ENCODE measurements at regions not wholly inside any gene's neighbourhood (a gene's known extent, or its start where the extent isn't known, plus 50 kb on each side); places are given as distances from the start of the nearest gene placed in this dataset.

GRCh38 chr21:38945545-38946245, 140.0 kb downstream of the ETS2 start:
- no peak for DNase-seq (ENCODE audit: low read depth in 3 of 3, low spot score in 2 of 3)

DNA sequence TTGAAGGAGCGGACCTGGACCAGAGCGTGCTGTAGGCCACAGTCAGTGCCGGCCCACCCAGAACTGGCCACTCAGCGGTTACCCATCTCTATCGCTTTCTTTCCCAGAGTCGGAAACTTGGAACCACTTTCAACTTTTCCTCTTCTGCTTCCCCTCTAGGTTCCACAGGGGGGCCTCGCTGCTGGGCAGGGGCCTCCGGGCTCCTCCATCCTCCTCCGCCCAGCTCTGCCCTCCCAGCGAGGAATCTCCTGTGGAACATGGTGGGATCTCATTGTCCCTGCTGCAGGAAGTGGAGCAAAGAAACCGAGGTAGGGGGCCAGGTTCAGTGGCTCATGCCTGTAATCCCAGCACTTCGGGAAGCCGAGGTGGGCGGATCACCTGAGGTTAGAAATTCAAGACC, 139.2 kb downstream of the ETS2 start:
- DNase-seq (ENCODE audit: low read depth in 3 of 3, low spot score in 2 of 3) = no peak

DNA sequence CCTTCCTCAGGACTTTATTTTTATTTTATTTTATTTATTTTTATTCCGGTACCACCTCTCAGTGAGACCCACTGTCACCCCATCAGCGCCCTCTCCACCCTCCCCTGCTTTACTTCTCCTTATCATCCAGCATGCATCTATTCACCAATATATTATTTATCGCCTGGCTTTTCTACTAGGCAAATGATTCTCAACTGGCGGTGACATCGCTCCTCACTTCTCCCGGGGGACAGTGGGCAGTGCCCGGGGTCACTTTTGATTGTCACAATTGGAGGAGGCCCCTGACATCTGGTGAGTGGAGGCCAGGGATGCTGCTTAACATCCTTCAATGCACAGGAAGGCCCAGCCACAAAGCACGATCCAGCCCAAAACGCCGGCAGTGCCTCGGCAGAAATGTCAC, 138.7 kb downstream of the ETS2 start:
- no peak for DNase-seq (ENCODE audit: low read depth in 3 of 3, low spot score in 2 of 3)

- DNase-seq (ENCODE audit: low read depth in 3 of 3, low spot score in 2 of 3) = no peak
Measured at GRCh38 chr21:38942748-38943211, 137.1 kb downstream of the ETS2 start.

GRCh38 chr21:38938769-38939168, 133.0 kb downstream of the ETS2 start:
- no peak for DNase-seq (ENCODE audit: low read depth in 3 of 3, low spot score in 2 of 3)

- no peak for DNase-seq (ENCODE audit: low read depth in 3 of 3, low spot score in 2 of 3)
Measured at GRCh38 chr21:38938343-38938742, 132.6 kb downstream of the ETS2 start.

DNA sequence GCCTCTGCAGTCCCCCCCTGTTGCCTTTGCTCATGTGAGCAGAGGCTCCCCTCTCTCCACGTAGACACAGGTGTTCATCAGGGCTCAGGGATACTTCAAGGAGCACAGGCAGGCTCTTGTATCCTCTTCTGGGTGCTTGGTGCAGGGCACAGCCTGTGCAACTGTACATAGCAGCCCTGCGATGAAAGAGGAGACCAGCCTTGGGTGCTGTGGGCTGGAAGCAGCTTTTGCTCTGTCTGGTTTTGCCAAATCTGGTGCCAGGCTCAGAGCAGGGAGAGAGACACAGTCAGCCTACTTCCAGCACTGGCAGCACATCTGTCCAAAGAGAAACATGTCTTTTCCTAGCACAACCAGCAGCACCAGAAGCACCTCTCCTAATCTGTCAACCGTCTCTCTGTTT, 132.1 kb downstream of the ETS2 start:
- no peak for DNase-seq (ENCODE audit: low read depth in 3 of 3, low spot score in 2 of 3)

DNA sequence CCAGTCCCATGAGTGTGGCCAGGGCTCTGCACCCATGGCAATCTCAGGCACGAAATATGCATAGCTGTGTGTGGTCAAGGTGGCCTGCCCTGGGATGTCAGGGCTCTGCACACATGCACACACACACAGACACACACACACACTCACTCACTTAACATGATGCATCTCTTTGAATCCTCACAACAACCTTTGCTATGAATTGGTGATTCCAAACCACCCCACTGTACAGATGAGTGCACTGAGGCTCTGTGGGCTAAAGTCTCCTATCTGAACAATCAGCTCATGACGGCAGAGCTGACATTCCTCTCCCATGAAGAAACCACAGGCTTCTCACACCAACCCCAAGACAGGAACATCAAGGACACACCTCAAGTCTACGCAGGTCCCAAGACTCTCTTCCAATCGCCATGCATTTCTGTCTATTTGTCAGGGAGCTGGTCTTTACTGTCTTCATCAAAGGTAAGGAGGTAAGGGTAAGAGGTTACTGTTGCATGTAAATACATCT, 131.6 kb downstream of the ETS2 start:
- no peak for DNase-seq (ENCODE audit: low read depth in 3 of 3, low spot score in 2 of 3)

- DNase-seq (ENCODE audit: low read depth in 3 of 3, low spot score in 2 of 3) = no peak
Measured at GRCh38 chr21:38936240-38936639, 130.5 kb downstream of the ETS2 start.

DNA sequence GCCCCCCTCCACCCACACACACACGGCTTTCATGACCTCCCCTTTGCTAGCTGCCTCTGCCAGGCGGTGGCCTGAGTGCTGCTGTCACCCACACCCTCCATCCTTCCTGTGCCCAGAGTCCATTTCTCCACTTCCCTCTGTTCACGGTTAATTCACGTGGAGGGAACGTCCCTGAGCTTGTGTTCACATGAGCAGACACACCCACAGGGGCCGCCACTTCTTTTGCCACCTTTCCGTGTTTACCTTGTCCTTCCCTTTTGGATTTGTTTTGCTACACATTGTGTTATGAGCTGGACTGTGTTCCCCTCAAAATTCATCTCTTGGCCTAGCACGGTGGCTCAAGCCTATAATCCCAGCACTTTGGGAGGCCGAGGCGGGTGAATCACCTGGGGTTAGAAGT, 128.0 kb downstream of the ETS2 start:
- no peak for DNase-seq (ENCODE audit: low read depth in 3 of 3, low spot score in 2 of 3)

DNA sequence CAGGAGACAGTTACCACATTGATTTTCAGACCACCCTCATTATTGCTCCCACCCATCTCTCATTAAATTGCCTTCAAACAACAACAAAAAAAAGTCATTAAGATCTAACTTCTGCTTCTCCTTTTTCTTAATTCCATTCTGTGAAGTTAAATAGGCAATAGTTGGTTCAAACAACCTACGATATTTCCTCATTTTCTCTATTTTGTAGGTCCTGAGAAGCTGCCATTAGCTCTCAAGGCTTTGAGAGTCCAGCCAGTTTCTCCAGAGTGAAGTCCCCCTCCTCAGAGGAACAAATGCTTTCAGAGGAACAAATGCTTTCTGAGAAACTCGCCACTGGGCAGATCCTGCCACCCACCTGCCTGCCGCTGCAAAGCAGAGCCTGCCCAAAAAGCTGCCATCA, 125.6 kb downstream of the ETS2 start:
- DNase-seq (ENCODE audit: low read depth in 3 of 3, low spot score in 2 of 3) = no peak

DNA sequence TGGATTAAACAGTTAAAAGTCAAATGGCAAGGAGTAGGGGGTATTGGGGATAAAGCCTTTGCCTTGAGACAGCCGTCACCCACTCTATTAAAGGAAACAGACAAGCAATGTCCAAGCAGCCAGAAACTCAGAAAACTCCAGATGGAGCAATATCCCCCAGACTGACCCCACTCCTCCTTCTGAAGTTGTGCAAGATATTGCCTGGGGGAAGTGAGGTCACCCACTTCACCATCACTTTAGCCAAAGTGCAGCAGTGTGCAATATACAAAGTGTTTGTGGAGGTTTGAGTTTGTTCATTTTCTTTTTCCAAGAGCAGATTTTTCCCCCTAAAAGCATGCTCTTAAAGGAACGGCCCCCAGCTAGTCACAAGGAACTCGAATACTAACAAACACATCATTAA, 125.1 kb downstream of the ETS2 start:
- no peak for DNase-seq (ENCODE audit: low read depth in 3 of 3, low spot score in 2 of 3)

GRCh38 chr21:38930066-38930465, 124.3 kb downstream of the ETS2 start:
- DNase-seq (ENCODE audit: low read depth in 3 of 3, low spot score in 2 of 3) = no peak

DNA sequence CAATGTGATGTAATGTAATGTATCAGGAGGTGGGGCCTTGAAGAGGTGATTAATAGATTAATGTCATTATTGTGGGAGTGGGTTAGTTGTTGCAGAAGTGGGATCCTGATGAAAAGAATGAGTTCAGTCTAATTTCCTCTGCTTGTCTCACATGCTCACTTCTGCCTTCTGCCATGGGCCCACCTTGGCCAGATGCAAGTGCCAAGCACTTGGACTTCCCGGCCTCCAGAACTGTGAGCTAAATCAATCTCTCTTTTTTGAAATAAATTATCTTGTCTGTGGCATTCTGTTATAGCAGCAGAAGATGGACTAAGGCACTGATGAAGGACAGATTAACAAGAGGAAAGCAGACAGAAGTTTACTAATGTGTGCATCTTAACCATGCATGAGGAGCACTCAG, 123.9 kb downstream of the ETS2 start:
- no peak for DNase-seq (ENCODE audit: low read depth in 3 of 3, low spot score in 2 of 3)

DNA sequence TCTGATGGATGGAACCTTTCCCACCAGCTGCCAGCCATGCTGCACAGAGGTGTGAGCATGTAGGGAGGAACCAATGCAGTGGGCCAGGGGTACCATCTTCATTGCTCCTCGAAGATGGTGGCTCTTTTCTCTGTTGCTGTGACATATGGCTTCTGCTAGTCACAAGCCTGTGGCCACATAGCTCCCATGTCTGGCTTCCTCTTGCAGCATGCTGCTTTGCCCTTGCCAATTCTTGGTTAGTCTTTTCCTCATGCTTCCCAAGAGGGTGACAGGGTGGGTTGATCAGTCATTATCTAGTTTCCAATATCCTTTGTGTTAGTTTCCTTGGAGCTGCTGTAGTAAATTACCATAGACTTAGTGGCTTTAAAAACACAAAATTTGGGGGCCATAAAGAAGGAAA, 123.4 kb downstream of the ETS2 start:
- DNase-seq (ENCODE audit: low read depth in 3 of 3, low spot score in 2 of 3) = no peak

- DNase-seq (ENCODE audit: low read depth in 3 of 3, low spot score in 2 of 3) = no peak
Measured at GRCh38 chr21:38927776-38928175, 122.0 kb downstream of the ETS2 start.

GRCh38 chr21:38925923-38926322, 120.2 kb downstream of the ETS2 start:
- DNase-seq (ENCODE audit: low read depth in 3 of 3, low spot score in 2 of 3) = no peak

DNA sequence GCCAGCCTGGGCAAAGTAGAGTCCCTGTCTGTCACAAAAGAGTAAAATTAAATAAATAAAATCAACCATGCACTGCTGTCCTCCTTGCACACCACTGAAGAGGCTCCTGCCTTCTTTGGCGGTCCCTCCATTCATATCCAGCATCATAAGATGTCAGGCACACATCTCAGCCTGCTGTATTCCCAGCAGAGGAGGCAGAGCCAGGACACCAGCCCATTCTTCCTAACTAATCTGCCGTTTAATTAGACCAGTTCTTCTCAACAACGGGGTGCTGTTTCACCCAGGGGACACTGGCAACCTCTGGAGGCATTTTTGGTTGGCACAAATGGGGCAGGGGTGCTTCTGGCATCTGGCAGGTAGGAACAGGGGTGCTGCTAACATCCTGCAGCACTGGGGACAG, 119.7 kb downstream of the ETS2 start:
- DNase-seq (ENCODE audit: low read depth in 3 of 3, low spot score in 2 of 3) = no peak

DNA sequence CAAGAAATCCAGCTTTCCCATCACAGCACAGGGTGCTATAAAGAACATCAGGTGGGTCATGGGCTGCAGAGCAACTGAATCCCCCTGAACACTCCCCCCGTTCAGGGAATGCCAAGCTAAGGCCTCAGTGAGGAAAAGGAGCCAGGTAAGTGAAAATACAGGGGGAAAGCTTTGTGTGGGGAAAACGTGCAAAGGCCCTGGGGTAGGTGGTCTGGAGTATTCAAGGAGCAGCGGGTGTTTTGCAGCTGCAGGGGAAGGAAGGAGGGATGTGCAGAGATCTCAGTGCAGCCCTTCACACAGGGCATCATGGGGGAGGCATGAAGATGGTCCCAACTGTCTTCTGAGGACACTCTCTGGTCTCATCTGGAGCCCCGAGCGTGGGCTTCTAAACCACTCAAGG, 119.2 kb downstream of the ETS2 start:
- DNase-seq (ENCODE audit: low read depth in 3 of 3, low spot score in 2 of 3) = no peak

DNA sequence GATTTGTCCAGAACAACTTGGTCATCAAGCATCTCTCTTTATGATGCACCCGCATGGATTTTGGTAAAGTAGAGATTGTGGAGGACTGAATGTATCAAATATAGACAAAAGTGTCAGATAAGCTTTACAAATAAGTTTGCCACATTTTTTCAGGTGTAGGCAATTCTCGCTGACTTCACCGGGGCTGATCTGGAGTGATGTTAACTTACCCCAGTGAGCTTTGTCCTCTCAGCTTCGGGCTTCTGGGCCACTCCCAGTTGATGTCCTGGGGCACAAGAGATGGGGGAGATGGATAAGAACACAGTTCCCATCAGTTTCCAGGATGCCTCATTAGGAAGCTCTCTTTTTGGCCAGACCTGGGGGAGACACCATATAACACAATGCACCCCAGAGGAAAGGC, 117.7 kb downstream of the ETS2 start:
- DNase-seq (ENCODE audit: low read depth in 3 of 3, low spot score in 2 of 3) = no peak

DNA sequence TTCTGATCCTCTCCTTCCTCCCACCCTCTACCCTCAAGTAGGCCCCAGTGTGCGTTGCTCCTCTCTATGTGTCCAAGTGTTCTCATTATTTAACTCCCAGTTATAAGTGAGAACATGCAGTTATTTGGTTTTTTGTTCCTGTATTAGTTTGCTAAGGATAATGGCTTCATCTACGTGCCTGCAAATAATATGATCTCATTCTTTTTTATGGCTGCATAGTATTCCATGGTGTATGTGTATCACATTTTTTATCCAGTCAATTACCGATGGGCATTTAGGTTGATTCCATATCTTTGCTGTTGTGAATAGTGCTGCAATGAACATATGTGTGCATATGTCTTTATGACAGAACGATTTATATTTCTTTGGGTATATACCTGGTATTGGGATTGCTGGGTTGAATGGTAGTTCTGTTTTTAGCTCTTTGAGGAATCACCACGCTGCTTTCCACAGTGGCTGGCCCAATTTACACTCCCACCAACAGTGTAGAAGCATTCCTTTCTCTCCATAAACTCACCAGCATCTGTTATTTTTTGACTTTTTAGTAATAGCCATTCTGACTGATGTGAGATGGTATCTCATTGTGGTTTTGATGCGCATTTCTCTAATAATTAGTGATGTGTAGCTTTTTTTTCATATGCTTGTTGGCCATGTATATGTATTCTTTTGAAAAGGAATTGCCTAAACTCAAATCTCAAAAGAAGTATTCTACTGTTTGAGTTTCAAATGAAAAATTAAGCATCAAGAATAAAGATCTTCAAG, 116.9 kb downstream of the ETS2 start:
- no peak for DNase-seq (ENCODE audit: low read depth in 3 of 3, low spot score in 2 of 3)
